Tibial nerve (tissue), 4 donors: ENCODE measurements at regions not wholly inside any gene's neighbourhood (a gene's known extent, or its start where the extent isn't known, plus 50 kb on each side); places are given as distances from the start of the nearest gene placed in this dataset.

Source experiments
- EP300 ChIP-seq, 2 donors: sonication (generic); formaldehyde crosslinking; IDR thresholded peaks; one replicate each; pipeline ENCODE4 v1.6.1; 2017; ENCODE audit warnings: antibody characterized with exemption in 2 of 2, mild to moderate bottlenecking in 1 of 2
- TF ChIP-seq, protein P1 (sequence below), 5 experiments: fragments of 200-600 bp in 3 of 5; fragments of 450-650 bp in 2 of 5; sonication (generic) in 3 of 5; IDR thresholded peaks; one replicate each; pipeline ENCODE4 v1.5.1; 2016 to 2019; ENCODE audit warnings: antibody characterized with exemption in 5 of 5, mild to moderate bottlenecking in 3 of 5, moderate library complexity in 2 of 5

GRCh38 chr14:106120101-106120500 lies 593.7 kb downstream of the TMEM121 start:
- TF ChIP-seq EP300 (IDR thresholded peaks at IDR 0.05), result no peak
- TF ChIP-seq, protein P1, sequence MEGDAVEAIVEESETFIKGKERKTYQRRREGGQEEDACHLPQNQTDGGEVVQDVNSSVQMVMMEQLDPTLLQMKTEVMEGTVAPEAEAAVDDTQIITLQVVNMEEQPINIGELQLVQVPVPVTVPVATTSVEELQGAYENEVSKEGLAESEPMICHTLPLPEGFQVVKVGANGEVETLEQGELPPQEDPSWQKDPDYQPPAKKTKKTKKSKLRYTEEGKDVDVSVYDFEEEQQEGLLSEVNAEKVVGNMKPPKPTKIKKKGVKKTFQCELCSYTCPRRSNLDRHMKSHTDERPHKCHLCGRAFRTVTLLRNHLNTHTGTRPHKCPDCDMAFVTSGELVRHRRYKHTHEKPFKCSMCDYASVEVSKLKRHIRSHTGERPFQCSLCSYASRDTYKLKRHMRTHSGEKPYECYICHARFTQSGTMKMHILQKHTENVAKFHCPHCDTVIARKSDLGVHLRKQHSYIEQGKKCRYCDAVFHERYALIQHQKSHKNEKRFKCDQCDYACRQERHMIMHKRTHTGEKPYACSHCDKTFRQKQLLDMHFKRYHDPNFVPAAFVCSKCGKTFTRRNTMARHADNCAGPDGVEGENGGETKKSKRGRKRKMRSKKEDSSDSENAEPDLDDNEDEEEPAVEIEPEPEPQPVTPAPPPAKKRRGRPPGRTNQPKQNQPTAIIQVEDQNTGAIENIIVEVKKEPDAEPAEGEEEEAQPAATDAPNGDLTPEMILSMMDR (IDR thresholded peaks at IDR 0.05), result no peak
